ENCODE measurements at regions not wholly inside any gene's neighbourhood (a gene's known extent, or its start where the extent isn't known, plus 50 kb on each side); places are given as distances from the start of the nearest gene placed in this dataset.

DNA sequence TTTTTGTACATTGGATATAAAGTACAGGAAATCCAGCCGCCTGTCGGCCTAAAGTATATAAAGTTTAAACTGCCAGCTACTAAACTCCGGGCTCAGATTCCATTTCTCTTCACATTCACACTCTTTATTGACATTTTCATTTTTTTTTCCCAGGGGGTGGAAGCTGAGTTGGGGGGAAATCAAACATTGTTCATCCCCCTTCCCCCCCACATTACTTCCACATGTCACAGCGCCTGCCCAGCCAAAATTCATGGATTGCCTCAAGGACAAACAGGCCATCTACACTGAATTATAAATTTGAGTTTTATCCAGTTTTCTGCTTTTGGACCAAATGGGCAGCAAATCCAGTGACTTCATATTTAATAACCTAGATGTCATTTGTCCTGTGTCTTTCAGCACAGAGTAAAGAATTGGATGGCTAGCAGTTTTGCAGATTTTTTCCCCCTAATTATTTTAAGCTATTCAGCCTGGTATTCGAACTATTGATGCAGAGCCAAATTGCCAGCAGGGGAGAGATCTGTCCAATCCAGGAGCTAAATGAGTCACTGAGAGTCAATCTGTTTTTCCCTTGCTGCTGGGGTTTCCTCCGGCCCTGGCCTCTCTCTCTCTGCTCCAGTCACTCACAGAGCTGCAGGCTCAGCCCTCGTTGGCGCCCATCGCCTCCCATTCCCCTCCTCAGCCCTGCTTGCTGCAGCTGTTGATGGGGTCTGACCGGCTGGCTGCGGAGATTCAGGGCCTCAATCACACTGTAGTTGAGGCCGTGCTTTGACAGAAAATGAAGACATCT is 98.0 kb downstream of the LMO4 start:
- no peak for TF ChIP-seq POLR2A (IDR thresholded peaks at IDR 0.05)
- TF ChIP-seq, protein P1, sequence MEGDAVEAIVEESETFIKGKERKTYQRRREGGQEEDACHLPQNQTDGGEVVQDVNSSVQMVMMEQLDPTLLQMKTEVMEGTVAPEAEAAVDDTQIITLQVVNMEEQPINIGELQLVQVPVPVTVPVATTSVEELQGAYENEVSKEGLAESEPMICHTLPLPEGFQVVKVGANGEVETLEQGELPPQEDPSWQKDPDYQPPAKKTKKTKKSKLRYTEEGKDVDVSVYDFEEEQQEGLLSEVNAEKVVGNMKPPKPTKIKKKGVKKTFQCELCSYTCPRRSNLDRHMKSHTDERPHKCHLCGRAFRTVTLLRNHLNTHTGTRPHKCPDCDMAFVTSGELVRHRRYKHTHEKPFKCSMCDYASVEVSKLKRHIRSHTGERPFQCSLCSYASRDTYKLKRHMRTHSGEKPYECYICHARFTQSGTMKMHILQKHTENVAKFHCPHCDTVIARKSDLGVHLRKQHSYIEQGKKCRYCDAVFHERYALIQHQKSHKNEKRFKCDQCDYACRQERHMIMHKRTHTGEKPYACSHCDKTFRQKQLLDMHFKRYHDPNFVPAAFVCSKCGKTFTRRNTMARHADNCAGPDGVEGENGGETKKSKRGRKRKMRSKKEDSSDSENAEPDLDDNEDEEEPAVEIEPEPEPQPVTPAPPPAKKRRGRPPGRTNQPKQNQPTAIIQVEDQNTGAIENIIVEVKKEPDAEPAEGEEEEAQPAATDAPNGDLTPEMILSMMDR (IDR thresholded peaks at IDR 0.05), result no peak
- no peak for TF ChIP-seq POLR2AphosphoS5 (IDR thresholded peaks at IDR 0.05)
- TF ChIP-seq EP300 (IDR thresholded peaks at IDR 0.05), result no peak
